ENCODE measurements at regions not wholly inside any gene's neighbourhood (a gene's known extent, or its start where the extent isn't known, plus 50 kb on each side); places are given as distances from the start of the nearest gene placed in this dataset.

DNA sequence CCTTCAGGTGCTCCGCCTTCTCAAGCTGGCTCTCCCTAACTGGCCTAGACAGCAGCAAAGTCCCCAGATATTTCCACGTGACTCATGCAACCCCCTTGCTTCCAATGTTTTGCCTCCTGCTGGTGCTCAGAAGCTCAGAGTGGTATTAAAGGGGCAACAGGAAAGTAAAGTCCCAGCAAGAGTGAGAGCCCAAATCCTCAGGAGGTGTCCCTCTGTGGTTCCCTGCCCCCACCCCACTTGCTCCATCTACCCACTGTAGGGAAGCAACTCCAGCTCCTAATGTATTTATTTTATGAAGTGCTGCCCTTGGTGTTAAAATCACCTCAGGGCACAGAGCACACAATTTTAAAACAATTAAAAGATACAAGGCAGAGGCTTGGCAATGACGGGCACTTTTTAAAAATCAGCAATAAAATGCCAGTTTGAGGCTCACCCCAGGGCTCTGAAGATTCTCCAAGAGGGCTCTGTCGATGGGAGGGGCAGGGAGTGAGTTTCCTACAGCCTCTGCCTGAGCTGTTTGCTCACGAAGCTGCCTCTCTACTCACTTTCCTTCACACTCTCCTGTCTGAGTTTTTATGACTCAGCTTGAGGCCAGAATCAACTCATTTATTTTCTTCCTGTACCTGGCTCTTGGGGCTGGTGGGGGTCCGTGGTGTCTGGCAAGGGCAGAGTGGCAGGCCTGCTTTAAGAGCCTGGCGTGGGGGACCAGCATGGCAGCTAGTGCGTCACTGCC, 81.9 kb upstream of the MAX start:
- intact Hi-C loops (cut with micrococcal nuclease) = no loop called here

DNA sequence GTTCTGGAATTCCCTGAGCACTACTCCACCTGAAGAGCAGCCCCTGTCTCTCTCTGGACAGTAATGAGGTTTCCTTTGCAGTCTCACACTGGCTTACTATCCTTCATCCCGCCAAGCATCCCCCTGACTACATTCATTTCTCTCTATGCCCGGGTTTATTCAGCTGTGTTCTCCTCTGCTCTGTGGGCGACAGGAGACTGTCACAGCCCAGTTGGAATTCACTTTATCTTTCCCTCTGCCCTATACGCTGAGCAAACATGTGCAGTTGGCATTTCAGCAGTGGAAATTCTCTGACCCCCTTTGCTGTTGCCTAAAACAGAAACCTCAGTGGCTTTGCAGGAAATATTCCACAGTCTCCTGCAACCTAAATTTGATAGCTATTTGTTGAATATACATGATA, 83.5 kb upstream of the MAX start:
- intact Hi-C loops (cut with micrococcal nuclease) = no loop called here

DNA sequence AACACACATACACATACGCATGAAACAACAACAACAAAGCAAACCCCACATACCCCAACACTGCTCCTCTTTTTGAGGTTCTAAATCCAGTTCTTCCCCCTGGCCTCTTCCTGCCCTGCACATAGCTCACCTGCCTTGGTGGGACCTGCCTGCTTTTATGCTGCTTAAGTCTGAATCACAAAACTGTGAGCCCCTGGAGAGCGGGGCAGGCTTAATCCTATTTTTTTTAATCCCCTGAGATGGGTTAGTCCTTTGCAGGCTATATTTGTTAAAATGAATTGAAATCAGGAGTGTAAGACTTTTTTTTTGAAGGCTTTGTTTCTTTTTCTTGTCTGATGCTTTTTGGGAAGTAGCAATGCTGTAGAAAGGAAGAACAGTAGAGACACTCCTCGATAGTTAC, 84.6 kb upstream of the MAX start:
- intact Hi-C loops (cut with micrococcal nuclease) = no loop called here

DNA sequence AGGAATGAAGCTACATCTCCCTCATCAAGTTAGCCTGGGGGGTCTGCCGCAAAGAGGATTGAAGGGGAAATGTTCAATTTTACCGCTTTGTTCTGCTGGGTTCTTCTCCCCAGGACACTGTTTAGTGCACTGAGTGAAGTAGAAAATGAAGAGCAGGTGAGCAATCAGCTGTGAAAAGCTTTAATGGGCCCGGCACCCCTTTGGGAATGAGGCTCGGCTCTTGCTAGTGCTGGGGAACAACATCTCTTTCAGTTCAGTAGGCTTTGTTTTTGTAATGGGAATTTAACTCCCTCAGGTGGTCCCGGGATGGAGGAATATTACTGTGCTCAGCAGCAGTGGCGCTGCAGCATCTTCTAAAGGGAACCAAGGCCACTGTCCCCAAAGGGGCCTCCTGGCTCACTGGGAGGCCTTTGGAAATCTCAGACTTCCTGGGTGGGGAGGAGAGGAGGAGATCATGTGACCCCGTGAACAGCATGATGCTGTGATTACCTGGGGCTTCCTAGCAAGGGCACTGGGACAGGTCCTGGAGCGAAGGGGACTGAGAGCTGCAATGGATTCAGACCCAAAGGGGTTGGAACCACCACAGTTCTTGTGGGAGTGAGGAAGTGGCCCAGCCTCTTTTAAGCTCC, 85.2 kb upstream of the MAX start:
- intact Hi-C loops (cut with micrococcal nuclease) = no loop called here

DNA sequence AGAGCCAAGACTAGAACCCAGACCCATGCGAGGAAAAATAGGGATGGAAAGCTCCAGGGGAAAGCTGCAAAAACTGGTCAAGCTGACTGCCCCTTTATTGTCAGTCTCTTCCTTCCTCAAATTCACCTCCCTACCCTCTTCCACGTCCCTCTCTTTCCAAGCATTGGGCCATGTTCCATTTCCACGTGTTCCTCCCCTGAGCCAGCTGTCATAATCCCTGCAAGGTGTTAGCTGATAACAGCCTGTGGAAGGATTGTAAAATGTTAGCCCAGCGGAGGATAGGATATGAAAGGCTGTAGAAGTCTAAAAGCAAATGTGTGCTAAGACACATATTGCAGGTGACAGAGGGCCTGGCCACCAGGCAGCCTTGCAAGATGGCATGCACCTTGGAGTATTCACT, 88.0 kb upstream of the MAX start:
- intact Hi-C loops (cut with micrococcal nuclease) = no loop called here

DNA sequence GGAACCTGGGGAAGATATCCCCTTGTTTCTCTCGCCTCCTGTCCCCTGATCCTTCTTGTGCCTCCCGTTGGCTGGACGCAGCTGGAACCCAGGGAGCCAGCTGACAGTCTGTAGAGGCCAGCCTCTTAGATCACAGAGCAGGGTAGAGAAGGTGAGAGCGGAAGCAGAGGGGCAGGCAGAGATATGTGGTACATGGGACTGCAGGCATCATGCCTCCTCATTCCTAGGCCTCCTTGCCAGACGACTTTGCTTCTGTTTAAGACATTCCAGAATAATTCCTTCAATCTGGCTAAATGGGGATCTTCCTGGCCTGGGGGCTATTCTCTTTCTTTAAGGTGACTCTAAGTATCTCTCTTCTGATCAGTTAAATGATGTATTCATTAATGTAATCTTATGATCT, 89.4 kb upstream of the MAX start:
- intact Hi-C loops (cut with micrococcal nuclease) = no loop called here

DNA sequence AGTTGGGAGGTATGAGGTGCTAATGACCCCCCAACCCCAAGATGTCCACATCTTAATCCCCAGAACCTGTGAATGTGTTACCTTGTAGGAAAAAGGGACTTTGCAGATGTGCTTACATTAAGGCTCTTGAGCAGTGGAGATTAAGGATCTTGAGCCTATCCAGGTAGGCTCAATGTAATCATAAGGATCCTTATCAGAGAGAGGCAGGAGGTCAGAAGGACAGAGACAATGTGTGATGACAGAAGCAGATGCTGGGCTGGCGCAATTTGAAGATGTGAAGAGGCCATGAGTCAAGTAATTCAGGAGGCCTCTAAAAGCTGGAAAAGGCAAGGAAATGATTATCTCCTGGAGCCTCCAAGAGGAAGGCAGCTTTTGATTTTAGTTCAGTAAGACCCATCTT, 90.4 kb upstream of the MAX start:
- intact Hi-C loops (cut with micrococcal nuclease) = no loop called here

DNA sequence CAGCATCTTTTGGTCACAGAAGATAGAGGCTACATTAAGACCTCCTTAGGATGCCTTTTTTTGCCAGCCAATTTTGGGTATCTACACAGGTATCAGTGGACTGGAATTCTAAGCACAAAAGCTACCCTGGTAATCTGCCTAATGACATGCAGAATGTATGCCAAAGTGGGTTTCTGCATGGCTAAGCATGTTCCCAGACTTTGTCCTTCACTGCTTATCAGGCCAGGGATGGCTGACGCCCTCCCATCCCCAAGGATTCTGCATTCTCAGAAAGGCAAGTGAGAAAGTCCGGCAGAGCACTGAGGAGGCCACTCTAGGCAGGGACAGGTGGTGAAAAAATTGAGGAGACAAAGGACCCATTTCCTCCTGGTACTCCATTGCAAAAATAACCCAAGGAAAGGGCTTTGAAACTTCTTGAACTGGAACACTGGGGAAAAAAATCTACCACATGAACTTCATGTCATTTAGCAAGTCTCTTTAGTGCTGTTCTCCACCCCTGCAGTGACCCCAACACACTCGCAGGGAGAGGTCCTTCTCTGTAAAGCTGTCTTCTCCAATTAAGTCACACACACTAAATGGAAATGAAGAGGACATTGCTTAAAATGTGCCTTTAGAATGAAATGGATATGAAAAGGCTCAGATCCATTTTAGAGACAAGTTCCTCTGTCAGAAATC, 91.7 kb upstream of the MAX start:
- intact Hi-C loops (cut with micrococcal nuclease) = no loop called here

DNA sequence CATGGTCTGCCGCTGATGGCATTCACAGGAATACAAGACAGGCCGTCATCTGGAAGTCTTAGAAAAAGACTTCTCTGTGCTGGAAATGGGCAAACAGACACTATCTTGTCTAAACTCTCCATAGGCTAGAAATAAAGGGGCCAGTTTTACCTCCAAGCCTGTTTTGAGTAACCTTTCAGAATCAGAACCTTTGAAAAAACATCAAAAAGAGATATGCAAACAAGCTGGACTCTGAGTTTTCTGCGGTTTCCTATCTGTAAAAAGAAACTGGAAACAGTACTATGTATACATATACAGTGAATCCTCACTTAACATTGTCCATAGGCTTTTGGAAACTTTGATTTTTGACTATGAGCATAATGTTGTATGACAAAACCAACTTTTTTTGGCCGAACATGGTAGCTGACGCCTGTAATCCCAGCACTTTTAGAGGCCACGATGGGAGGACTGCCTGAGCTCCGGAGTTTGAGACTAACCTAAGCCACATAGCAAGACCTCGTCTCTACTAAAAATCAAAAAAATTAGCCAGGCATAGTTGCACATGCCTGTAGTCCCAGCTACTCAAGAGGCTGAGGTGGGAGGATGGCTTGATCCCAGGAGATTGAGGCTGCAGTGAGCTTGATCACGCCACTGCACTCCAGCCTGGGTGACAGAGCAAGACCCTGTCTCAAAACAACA, 92.9 kb upstream of the MAX start:
- intact Hi-C loops (cut with micrococcal nuclease) = no loop called here

DNA sequence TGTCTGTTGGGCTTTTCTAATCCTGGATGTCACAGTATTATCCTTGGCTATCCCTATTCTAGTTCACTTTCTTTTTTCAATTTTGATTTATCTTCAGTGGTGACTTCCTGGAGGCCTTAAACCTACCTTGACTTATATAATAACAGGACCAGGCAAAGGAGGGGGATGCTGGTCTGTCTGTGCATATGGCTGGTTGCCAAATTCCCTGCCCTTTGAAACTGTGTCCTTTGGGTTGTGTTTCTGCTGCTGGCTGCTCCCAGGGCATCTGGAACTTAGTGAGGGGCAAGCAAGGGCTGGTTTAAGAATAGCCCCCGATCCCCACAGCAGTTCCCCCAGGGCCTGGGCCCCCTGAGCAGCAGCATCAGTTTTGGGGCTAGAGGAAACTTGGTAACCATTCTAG, 96.0 kb upstream of the MAX start:
- intact Hi-C loops (cut with micrococcal nuclease) = no loop called here

DNA sequence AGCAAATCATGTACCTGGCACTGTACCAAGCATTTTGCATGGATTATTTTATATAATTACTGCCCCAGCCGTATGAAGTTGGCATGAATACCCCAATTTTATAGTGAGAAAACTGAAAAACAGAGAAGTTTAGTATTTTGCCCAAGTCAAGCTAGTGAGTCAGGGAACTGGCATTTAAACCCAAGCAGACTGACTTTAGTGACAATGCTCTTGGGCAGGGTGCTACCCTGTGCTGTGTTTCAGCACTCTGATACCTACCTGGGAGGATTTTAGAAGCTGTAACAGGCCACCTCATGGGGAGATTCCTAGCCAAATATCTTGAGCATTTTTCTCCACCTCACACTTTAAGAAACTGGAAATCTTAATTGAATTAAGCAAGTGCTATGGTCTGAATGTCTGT, 98.1 kb upstream of the MAX start:
- intact Hi-C loops (cut with micrococcal nuclease) = no loop called here

DNA sequence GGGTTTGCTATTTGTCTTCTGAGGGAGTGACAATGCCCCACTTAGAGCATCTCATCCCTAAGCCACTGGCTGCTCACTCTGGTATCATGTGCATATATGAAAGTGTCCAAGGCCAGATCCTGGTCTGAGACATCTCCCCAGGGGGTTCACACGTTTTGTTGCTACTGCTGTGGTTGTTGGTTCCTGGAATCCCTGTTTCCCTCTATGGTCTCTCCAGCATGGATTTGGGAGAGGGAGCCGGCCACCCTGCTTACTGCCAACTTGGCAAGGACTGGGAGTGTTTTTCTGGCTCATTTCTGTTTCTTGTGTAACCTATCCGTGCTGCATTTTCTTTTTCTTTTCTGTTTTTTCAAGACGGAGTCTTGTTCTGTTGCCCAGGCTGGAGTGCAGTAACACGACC, 101.3 kb upstream of the MAX start:
- intact Hi-C loops (cut with micrococcal nuclease) = no loop called here

DNA sequence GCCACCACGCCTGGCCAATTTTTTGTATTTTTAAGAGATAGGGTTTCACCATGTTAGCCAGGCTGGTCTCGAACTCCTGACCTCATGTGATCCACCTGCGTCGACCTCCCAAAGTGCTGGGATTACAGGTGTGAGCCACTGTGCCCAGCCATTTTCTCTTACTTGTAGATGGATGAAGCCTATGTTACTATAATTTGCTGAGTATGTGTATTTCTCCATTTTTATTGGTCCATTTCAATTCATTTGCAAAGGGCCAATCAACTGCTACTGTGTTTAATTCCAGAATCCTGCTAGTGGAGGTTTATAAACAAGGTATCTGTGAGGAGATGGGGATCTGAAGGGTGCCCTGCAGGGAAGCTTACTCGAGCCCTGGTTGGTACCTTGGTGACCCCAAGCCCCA, 101.7 kb upstream of the MAX start:
- intact Hi-C loops (cut with micrococcal nuclease) = no loop called here

DNA sequence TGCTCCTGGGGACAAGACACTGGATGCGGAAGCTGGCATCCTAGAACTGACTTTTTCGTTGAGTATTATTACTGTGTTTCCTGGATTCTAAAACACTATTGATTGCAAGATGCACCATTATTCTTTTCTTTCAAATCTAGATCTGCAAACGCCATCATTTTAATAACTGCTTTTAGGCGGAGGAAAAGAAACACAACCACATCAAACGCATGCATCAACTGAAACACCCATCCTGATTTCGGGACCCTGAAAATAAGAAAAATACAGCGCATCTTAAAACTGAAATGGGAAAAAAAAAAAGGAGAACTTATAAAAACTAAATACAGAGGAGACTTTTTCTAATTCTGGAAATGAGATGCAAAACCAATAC, 103.7 kb upstream of the MAX start:
- intact Hi-C loops (cut with micrococcal nuclease) = loop anchor here (1.0 to 5.0 kb wide), 5 partner anchors 17 to 646 kb away; partner anchors contain the start of genes FUT8 and MAX

DNA sequence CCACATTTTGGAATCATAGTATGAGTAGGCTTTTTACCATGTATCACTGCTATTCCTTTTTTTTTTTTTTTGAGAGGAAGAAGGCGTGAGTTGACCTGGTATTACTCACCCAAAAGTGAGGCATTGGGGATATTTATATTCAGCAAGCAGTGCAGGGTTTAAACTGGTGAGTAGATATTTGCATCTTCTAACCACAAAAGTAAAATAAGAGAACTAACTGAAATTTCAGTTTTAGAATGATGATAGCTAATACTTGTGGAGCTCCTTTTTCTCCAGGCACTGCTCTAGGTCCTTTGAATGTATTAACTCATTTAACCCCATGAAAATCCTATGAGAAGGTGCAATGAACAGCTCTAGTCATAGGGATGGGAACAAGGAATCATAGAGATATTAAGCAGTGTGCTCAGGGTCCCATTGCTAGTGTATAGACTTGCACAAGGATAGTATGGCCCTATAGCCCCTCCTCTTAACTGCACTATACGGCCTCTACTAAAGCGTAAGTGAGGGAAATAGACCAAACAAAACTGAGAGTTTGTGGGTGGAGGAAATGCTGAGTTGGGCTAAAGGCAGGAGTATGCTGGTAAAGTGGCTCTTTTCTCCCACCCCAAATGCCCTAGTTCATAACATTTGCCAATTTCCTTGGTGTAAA, 104.3 kb upstream of the MAX start:
- intact Hi-C loops (cut with micrococcal nuclease) = loop anchor here (1.0 to 5.0 kb wide), 5 partner anchors 16 to 646 kb away; partner anchors contain the start of genes FUT8 and MAX

DNA sequence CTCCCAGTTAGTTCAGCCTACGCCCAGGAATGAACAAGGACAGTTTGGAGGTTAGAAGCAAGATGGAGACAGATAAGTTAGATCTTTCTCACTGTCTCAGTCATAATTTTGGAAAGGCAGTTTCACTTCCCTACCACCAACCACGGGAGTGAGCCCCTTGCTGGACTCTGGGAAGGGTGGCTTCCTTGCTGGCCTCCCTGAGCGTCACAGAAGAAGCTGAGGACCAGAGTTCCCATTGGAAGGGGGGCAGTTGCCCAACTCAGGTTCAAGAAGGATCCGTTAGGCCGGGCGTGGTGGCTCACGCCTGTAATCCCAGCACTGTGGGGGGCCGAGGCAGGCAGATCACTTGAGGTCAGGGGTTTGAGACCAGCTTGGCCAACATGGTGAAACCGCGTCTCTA, 106.2 kb upstream of the MAX start:
- intact Hi-C loops (cut with micrococcal nuclease) = loop anchor here (5.0 kb wide), 2 partner anchors 204 to 644 kb away; partner anchors contain the start of gene FUT8

DNA sequence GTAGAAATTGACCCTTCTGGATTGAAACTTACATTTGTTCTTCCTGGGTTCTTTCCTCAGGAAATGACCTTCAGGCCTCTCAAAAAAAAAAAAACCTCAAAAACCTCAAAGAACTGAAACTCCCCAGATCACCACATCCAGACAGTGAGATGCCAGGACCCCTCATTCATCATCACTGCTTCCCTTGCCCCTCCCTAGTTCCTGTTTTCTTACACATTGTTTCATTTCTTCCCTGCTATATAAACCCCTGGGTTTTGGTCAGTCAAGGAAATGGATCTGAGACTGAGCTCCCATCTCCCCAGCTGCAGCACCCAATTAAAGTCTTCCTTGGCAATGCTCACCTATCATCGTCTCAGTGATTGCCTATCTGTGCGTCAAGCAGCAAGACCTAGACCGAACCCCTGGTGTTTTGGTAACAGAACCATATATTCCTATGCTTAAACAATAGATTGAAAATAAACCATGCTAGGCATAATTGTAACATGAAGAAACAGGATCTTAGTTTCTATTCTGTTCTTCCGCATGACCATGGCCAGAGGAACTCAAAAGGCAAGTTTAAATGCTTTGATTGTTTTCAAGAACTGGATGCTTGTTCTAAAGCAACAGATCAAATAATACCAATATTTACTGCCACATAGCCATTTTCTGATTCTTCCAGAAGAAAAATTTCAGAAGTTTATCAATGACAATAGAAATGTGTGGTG, 108.0 kb upstream of the MAX start:
- intact Hi-C loops (cut with micrococcal nuclease) = loop anchor here (1.0 kb wide), 1 partner anchor 76 kb away; no protein-coding TSS in a partner anchor

DNA sequence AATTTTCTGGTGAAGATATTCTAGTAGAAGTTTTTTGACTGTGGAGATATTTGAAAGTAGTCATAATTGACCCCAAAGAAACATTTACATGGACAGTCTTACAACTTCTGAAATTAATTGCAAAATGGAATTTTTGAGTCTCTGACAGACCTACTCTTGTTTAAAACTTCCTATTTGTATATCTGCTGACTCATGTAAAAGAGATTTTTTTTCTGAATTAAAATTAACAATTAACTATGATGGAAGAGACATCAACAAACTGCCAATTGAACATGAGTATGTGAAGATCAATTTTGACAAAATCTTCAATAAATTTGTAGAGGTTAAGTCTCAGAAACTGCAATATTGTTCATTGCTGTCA, 108.5 kb upstream of the MAX start:
- intact Hi-C loops (cut with micrococcal nuclease) = loop anchor here (1.0 kb wide), 1 partner anchor 75 kb away; no protein-coding TSS in a partner anchor

DNA sequence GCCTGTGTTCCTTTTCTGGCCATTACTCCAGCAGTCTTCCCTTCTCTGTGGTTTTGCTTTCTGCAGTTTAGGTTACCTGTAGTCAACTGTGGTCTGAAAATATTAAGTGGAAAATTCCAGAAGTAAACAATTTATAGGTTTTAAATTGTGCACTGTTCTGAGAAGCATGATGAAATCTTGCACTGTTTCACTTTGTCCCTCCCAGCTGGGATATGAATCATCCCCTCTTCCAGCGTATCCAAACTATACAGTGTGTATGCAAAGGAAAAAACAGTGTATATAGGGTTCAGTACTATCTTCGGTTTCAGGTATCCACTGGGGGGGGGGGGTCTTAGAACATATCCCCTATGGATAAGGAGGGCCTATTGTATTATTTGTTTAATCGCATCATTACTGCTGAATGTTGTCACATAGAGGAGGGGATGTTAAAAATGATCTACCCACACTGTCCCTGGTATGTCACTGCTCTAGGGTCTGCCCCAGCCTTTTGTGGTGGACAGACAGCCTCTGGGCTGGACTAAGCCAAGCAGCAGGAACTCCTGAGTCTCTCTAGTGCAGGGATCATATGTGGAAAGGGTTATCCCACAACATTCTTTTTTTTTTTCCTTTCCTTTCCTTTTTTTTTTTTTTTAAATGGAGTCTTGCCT, 109.1 kb upstream of the MAX start:
- intact Hi-C loops (cut with micrococcal nuclease) = no loop called here

DNA sequence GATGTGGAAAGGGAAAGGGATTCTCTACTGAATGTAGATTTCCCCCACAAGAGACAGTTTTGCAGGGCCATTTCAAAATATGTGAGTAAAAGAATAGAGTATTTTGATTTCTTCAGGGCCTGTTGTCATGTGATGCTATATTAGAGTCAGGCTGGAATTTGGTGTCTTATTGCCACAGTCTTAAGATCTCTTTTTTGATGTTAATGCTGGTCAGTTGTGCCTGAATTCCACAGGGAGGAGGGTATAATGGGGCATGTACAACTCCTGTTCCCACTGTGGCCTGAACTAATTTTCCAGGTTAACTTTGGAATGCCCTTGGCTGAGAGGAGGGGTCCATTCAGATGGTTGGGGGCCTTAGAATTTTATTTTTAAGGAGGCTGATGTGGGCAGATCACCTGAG, 111.0 kb upstream of the MAX start:
- intact Hi-C loops (cut with micrococcal nuclease) = no loop called here
